Activated effector memory CD4-positive, alpha-beta T cell treated with Interleukin-2 at 50 U/mL for 16 hours (primary cell): ENCODE measurements at regions not wholly inside any gene's neighbourhood (a gene's known extent, or its start where the extent isn't known, plus 50 kb on each side); places are given as distances from the start of the nearest gene placed in this dataset.

Source experiments
- DNase-seq: peaks from one replicate; pipeline ENCODE4 v3.0.0-alpha.2; 2020

DNA sequence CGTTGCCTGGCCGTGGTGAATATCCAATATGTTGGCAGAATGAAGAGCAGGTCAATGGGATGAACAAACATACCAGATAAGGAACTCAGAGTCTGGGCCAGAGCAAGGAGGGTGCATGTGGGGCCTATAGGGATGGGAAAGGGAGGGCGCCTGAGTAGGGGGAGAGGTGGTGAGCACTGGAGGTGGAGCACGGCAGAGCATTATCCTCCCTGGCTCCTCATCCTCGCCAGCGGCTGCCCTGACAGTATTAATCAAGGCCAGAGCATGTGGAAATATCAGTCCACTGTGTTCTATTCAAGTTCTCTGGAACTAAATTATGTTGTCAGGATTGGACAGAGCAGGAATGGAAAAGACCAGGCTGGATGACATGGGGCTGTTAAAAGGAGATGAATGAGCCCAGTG lies 254.8 kb upstream of the ZMIZ1 start:
- DNase-seq = no peak

DNA sequence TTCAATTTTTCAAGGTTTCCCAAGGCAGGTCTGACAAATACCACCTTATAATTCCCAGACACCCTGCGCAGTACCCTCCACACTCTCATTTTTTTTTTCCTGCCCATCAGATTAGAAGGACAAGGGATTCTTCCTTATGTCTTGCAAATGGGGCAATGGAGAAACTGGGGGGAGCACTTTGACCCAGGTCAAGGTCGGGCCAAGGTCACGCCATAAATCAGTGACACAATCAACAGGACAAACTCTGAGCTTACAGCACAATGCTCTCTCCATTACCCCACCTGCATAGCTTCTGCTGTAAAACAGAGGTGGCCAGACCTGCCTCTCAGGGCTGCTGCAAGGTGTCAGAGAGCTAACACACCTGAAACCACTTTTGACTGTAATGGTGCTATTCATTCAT lies 254.4 kb upstream of the ZMIZ1 start:
- DNase-seq = no peak

DNA sequence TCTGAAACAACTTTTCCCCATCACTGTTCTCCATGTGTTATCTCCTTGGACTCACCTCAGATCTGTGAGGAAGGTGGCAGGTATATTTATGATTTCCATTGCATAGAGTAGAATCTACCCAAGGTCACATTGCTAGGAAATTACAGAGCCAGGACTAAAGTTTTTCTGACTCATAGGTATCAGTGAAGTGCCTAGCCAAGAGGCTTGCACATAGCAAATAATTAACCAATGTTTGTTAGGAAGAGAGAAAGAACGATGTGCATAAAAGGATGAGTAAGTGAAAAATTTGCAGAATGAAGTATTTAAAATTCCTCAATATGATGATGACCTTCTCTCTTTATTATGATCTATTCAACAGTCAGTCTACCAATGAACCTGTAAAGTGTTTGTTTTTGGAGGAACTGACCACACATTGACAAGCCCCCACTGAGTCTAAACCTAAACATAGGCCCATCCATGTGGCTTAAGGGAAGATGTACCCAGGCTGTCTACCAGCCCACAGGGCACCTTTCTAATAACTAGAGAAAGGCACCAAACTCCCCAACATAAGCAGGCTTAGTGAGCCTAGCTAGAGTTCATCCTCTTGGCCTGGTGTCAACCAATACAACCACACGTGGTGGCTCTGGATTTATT lies 252.9 kb upstream of the ZMIZ1 start:
- no peak for DNase-seq

DNA sequence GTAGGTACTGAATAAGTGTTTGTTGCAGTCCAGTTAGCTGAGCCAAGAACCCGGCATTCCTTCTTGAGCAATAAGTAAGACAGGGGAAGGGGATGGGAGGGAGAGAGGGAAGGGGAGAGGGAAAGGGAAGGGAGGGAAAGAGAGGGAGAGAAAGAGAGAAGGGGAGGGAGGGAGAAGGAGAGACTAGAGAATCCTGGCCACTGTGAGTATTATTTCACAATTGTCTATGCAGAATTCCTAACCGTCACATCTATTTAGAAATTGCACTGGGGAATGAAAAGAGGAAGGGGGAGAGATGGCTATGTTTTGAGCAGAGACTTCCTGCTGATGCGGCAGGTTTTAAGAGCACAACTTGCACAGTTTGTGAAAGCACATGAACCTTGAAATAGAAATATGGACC lies 251.4 kb upstream of the ZMIZ1 start:
- DNase-seq = no peak

DNA sequence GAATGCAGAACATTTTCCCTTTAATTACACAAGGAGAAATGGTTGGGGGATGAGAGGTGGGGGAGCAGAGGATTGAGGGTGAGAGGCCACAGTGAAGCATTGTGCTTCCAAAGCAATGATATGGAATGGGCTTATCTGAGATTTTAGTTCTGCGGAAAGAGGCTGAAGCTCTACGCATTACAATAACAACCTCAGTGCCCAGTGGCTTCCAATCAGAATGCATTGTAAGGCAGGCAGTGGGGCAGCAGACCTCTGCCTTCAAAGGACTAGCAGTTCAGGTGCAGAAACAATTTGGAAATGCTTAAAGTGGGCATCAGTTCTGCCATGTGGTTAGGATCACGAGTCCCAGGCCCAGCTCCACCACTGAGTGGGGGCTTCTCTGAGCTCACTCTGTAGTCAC lies 251.0 kb upstream of the ZMIZ1 start:
- no peak for DNase-seq

DNA sequence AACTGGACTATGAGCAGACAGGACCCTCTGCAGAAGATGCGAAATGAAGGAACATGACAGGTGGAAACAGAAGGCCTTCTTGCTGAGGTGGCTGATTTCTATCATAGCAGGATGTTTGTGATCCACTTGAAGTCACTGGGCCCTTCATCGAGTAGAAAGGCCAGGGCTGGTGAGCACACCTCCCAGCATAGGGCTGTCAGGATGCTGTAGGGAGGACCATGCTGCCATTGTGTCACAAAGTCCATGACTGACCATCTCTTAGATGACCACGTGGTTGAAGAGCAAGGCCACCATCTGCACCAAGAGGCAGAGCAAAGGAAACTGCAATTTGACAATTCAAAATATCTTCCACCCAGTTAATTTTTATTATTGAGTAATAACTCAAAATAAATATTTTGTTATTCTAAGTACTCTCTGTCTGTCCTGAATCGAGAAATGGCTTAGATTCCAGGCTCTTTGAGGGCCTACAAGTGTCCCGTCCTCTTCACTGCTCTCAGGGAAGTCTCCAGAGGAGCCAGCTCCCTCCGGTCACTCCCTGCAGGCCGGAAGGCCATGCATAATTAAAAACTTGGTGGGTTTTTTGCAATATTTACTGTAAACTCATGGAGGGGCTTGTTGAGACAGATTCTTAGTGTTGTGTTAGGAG lies 249.3 kb upstream of the ZMIZ1 start:
- DNase-seq = no peak

DNA sequence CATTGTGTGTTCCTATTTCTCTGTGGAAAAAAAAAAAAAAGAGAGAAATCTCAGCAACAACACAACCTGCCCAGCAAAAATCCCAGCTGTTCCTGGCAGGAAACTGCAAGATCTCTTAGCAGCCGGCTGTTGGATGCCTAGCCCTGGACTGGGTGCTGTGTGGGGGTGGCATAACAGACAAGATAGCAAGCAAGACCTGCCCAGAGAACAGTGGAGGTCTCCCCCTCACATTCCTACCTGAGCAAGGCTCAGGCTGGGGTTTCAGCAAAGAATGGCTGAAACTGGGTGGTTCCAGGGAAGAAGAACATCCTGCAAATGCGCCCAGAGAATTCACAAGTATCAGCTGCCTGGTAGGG lies 248.8 kb upstream of the ZMIZ1 start:
- no peak for DNase-seq

DNA sequence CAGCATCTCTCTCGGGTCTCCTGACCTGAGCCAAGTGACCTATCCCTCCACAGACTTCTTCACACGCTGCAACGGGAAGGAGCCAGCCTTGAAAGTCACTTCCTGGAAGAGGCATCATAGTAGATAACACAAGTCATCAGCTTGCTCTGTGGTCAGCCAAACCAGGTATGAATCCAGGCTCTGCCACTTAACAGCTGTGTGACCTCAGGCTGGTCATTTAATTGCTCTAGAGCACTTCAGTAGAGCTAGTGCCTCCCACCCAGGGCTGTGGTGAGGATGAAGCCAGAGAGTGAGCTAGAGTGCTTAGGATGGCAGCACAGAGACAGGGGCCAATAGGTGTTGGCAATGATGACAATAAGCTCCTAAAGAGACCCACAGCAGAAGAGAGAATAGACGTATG lies 247.7 kb upstream of the ZMIZ1 start:
- no peak for DNase-seq

DNA sequence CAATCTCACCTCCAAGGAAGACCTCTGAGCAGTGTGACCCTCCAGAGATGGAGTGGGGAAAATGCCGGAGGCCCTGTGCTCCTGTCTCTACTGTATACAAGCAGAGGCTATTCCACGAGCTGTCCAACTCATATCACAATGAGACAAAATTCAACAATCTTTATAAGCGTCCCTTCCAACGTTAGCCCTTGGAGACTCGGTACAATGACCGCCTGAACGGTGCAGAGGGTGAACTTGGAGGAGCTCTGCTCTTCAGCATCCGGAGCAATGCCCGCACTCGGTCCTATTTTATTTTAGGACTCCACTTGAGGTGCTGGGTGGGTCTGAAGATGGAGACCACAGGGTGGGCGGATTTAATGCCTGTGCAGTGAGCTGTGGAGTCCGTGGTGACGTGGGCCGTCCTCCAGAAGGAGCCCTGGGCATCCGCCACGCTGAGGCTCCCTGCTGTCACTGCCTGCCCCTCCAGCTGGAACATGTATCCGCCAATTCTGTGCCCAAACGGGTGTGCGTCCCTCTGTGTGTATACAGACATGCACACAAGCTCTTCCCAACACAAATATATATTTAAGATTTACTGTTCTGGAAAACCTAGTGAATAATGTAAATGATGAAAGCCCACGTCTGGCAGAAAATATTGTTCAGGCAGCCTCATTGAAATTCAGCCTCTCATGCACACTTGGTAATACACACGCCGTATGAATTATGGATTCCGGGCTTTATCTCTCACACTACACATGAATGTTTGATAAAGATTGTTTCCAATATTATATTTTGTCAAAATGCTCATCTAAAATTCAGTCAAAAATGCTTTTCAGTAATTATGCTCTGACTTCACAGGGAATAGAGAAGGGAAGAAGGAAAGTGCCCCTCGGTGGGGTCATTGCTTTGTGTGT lies 239.9 kb upstream of the ZMIZ1 start:
- no peak for DNase-seq

DNA sequence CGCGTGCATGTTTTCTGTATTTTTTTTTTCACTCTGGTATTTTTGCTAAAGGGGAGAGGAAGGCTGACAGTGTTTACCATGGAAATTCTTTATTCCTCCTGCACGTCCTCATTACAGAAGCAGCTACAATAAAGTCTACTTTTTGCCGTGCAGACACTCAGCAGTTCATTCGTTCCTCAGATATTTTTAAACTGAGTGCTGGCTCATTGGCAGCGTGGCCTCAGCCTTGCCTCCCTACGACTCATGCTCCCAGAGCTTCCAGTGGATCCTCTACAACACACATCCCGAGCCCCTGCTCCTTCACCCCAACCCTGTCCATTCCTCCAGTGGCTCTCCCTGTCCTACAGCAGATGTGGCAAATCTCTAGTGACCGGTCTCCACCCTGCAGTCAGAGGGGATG lies 239.2 kb upstream of the ZMIZ1 start:
- no peak for DNase-seq

DNA sequence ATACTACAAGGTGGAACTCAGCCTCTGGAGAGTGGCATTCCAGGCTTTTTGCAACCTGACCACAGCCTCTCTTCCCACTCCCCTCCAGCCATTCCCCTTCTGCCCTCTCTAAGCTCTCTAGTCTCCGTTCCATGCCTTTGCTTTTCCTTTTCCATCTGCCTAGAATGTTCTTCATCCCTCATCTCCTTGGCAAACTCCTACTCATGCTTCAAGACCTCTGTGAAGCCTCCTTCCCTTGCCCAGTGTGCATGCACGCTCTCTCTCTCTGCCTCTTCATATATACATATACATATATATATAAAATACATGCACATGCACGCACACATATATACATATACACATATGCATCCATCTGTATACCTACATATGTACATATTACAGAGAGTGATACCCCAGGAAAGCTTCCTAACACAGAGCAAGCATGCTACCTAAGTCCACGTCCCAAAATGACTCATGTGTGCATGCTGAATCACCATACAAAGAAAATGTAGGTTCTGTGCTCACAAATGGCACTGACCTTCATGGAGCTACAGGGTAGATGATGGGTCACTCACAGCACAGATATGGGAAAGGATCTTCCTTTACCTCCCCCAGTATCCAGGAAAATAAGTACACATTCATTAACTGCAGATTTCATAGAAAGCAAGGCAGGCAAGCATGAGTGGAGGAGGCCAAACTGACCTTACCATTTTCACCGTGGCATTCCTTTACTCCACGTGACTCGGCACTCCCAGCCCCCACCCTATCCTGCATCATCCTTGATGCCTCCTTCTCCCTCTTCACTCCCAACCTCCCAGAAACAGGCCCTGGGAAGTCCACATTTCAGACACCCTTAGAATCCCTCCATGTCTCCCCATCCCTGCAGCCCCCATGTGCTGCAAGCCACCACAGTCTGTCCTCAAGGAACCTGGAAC lies 238.4 kb upstream of the ZMIZ1 start:
- no peak for DNase-seq

DNA sequence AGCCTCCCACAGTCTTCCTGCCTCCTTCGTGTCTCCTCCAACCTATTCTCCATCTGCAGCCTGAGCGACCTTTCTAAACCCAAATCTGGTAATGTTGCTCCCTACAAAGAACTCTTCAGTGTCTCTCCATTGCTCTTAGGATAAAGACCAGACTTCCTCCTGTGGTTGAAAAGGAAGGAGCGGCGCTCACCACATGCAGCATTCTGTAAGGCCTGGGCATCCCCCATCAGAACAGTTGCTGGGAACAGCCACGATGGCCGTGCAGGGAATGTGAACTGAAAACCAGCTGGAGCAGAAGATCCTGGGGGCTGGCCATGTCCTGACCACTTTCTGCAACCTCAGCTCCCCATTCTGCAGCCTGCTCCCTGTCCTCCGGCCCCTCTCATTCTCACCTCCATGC lies 237.8 kb upstream of the ZMIZ1 start:
- no peak for DNase-seq

DNA sequence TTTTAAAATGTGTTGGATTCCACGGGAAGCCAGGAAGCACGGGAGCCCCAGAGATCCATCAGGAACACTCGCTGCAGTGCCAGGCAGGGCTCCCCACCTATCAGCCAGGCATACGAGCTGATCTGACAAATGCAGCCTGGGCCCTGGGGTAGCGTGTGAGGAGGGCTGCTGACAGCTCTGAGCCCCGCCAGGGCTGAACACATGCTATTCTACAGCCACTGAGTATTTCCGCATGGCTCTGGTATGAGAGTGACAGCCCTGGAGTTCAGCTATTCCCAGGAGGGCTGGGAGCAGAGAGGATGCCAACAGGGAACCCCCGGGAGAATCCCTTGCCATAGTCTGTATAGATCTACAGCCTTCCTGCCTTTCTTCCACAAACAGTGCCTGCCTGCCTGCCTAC lies 237.3 kb upstream of the ZMIZ1 start:
- no peak for DNase-seq

DNA sequence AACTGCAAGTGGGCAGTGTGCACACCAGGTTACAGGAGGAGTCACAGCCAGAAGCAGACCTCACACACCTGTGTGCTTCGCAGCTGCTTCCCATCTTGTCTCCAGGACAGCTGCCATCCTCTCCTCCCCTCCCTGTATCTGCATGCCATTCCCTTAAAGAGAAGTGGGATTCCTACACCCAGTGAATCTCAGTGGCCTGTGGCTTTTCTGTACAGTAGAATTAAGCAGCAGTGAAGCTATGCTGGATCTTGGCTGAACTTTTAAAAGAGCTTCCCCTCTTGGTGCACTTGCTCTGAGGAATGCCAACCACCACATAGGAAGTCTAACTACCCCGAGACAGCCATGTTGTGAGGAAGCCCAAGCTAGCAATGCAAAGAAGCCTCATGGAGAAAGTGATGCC lies 236.5 kb upstream of the ZMIZ1 start:
- no peak for DNase-seq

DNA sequence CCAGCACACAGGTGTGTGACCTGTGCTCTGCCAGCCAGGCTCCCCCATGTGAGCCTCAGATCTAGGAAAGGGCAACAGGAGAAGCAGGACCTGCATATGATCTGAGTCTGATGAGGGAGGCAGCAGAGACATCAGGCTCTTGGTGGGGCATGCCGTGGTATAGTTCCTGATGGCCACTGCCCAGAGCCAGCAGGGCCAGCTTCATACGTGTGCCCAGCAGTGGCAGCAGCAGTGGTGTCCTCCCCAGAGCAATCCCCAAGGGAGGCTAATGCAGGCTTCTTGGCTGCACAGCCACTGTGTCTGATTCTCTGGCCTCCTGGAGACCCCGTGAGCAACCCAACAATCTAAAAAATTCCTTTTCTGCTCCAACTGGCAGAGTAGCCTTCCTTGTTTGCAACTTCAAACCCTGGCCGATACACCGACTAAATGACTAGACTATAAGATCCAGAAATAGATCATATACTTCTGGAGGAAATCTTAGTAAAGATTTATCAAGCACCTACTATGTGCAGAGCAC lies 230.6 kb upstream of the ZMIZ1 start:
- no peak for DNase-seq

DNA sequence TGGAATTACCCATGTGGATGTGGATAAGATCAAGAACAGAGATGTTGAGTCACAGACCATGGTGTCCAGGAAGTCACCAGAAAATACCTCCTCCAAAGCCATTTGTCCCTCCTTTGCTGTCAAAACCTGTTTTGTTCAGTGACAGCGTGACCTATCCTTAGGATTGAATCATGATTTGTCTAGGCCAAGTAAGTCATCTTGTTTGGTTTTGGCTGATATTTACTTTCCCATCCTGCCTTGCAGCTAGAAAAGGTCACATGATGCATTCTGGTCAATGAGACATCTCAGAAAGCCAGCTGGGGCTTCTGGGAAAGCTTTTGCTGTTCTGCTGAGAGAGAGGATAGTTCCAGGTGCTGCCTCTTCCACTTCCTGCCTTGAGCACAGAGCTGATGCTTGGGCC lies 225.3 kb upstream of the ZMIZ1 start:
- DNase-seq = no peak

DNA sequence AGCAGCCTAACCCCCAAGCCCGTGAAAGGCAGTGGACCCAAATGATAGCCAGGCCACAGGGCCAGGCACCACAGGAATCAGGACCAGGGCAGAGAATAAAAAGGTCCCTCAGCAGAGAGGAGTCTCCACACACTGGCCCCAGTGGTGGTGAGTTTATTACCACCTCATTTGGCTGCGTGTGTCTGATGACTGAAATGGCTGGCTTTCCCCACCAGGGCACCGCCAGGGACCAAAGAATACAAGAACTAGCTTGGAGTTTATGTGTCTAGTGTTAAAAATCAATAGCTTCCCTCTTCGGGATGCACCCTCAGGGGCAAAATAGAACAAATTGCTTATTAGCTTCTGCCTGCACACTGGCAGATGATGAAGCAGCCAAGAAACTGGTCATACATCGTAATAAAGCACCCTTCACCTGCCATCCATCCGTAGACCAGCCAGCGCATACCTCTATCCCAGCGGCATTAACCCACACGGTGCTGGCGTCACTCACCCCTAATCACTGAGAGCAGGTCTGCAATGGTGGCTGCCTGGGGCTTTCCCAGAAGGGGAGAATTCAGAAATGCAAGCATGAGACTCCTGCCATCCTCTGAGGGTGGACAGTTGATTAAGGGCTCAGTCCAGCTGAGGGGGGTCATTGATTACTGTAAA lies 223.7 kb upstream of the ZMIZ1 start:
- no peak for DNase-seq

DNA sequence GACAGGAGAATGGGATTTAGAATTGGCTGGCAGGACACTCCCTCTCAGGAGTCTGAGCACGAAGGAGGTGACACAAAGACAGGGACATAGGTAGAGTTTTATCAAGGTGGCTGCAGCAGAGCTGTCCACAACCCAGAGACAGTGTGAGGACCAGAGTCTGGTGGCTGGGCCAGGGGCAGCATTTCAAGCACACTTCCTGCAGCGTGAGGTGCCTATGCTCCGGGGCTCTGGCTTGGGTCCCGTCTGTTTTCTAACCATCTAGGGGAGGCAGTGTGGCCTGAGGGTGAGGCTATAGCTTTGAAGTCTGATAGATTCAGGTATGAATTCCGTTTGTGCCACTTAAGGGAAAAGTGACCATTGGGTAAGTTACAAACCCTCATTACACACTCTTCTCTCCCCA lies 222.7 kb upstream of the ZMIZ1 start:
- DNase-seq = no peak

DNA sequence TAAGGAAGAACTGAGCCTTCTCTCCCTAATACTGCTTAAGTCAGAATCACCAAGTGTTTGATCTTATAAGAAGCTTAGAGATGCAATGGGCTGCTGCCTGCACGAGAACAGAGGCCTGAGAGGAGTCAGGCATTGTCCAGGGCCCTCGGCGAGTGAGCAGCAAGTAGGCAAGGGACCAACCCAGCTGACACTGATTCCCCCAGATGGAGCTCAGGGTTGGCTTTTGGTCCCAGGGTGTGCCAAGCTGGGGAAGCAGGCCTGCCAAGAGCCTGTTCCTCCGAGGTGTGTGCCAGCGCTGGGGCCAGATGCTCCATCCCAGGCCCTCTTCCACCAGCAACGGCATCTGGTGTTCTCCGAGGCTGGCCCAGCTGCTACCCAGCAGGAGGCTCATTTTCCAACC lies 222.0 kb upstream of the ZMIZ1 start:
- no peak for DNase-seq

DNA sequence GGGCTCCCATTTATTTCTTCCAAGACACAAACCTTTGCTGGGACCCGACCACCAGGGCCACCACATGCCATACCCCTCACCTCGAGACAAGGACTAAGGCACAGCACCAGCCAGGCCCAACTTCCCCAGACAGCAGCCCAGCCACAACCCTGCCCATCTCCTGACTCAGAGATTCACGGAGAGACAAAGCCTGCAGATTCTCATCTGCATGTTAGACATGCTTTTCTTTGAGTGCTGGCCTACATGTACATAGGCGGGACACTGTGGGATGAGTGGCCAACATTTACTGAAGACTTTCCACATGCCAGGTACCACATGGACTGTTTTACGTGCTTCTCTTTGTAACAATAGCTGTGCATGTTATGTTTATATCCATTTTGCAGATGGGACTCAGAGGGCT lies 221.3 kb upstream of the ZMIZ1 start:
- DNase-seq = no peak

DNA sequence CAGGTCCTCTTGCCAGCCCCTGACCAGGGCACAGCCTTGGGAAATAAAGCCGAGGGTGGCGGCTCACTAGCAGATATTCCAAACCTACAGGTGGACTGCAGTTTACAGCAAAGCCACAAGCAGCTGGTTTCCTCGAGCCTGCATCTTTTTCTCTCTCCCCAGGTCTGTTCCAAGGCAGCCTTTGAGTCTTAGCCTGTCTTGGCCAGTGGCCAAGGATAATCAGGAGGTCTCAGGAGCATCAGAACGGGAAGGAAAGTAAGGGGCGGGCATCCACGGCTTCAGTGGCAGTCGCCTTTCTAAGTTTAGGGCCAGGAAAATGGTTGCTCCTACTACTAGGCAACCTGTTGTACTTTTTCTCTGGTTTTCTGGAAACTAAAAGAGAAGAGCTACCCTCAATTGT lies 219.7 kb upstream of the ZMIZ1 start:
- no peak for DNase-seq

DNA sequence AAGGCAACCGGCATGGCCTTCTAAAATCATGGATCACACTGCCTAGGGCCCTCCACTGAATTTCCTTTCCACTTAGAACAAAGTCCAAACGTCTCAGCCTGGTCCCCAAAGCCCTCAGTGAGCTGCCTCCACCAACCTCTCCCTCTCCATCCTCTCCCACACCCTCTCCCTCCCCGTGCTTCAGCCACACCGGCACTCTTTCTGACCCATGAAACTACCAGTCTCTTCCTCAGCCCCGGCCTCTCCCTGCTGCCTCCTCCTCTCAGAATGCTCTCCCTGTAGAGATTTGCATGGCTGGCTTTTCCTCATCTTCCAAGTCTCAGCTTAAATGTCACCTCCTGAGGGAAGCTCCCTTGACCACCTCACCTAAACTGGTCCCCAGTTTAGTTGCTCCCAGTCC lies 219.0 kb upstream of the ZMIZ1 start:
- no peak for DNase-seq
